ENCODE measurements at regions not wholly inside any gene's neighbourhood (a gene's known extent, or its start where the extent isn't known, plus 50 kb on each side); places are given as distances from the start of the nearest gene placed in this dataset.

DNA sequence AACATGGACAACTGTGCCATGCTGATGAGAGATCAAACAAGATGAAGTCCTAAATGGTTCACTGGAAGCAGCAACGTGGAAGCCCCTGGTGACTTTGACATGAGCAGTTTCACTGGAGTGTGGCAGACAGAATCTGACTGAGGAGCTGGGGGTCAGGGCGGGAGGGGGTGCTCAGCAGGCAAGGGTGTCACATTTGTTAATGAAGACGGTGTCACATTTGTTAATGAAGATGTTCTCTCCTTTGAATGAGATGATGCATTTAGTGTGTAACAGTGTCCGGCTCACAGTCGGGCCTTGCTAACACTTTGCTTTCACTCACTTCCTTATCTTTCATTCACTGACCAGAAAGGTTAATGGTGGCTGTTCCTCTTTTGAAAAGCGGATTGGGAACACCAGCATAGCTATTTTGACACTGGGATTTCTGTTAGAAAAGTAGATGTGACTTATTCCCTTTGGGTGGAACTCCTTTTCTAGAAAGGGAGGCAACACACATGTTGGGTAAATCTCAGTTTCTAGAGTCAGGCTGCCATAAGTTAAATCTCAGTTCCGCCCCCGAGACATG lies 693.7 kb downstream of the UQCRFS1 start:
- TF ChIP-seq, protein P1, sequence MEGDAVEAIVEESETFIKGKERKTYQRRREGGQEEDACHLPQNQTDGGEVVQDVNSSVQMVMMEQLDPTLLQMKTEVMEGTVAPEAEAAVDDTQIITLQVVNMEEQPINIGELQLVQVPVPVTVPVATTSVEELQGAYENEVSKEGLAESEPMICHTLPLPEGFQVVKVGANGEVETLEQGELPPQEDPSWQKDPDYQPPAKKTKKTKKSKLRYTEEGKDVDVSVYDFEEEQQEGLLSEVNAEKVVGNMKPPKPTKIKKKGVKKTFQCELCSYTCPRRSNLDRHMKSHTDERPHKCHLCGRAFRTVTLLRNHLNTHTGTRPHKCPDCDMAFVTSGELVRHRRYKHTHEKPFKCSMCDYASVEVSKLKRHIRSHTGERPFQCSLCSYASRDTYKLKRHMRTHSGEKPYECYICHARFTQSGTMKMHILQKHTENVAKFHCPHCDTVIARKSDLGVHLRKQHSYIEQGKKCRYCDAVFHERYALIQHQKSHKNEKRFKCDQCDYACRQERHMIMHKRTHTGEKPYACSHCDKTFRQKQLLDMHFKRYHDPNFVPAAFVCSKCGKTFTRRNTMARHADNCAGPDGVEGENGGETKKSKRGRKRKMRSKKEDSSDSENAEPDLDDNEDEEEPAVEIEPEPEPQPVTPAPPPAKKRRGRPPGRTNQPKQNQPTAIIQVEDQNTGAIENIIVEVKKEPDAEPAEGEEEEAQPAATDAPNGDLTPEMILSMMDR (conservative IDR thresholded peaks at IDR 0.05), result no peak
- TF ChIP-seq EZH2 (IDR thresholded peaks at IDR 0.05; ENCODE audit: low read depth), result no peak

Data from PC-9 (cell line).